Testis (tissue), 2 donors: ENCODE measurements at regions not wholly inside any gene's neighbourhood (a gene's known extent, or its start where the extent isn't known, plus 50 kb on each side); places are given as distances from the start of the nearest gene placed in this dataset.

Experiments
- POLR2A ChIP-seq: fragments of 450-650 bp; IDR thresholded peaks from one replicate; pipeline ENCODE4 v1.6.1; 2017; ENCODE audit warnings: antibody characterized with exemption, mild to moderate bottlenecking, moderate library complexity
- TF ChIP-seq, protein P1 (sequence below), 3 experiments: fragments of 450-650 bp in 2 of 3; fragments of 200-600 bp in 1 of 3; sonication (generic) in 1 of 3; IDR thresholded peaks; one replicate each; pipeline ENCODE4 v1.5.1; 2016 to 2019; ENCODE audit warnings: antibody characterized with exemption in 3 of 3, mild to moderate bottlenecking in 2 of 3, moderate library complexity in 1 of 3

DNA sequence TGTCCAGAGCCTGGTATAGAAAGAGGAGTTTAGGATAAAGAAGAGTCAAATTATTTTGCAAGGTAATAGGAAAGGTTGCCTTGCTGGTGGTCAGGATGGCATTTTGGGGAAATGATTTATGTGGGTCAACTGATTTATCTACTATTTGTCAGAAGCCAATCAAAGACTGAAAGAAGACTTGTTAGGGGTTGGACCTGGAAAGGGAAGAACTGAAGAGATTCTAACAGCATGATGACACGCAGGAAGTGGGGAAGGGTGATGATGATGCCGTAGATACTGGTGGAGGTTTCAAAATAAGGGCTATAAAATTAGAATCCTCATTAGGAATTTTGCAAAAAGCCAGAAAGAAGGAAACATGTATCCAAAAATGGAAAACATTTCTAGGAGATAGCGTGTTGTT lies 60.7 kb upstream of the FGF14 start:
- TF ChIP-seq, protein P1, sequence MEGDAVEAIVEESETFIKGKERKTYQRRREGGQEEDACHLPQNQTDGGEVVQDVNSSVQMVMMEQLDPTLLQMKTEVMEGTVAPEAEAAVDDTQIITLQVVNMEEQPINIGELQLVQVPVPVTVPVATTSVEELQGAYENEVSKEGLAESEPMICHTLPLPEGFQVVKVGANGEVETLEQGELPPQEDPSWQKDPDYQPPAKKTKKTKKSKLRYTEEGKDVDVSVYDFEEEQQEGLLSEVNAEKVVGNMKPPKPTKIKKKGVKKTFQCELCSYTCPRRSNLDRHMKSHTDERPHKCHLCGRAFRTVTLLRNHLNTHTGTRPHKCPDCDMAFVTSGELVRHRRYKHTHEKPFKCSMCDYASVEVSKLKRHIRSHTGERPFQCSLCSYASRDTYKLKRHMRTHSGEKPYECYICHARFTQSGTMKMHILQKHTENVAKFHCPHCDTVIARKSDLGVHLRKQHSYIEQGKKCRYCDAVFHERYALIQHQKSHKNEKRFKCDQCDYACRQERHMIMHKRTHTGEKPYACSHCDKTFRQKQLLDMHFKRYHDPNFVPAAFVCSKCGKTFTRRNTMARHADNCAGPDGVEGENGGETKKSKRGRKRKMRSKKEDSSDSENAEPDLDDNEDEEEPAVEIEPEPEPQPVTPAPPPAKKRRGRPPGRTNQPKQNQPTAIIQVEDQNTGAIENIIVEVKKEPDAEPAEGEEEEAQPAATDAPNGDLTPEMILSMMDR (IDR thresholded peaks at IDR 0.05), result no peak
- no peak for TF ChIP-seq POLR2A
